PFSK-1 (cell line): ENCODE measurements at regions not wholly inside any gene's neighbourhood (a gene's known extent, or its start where the extent isn't known, plus 50 kb on each side); places are given as distances from the start of the nearest gene placed in this dataset.

Experiments used
- FOXP2 ChIP-seq: optimal IDR thresholded peaks from 2 replicates; pipeline ENCODE3; 2011; ENCODE audit warnings: borderline replicate concordance, control low read depth, inconsistent platforms; ENCODE audit not compliant: insufficient read depth; ENCODE audit errors: extremely low read length, extremely low read depth
- POLR2AphosphoS5 ChIP-seq: IDR thresholded peaks from 2 replicates; pipeline ENCODE4 v1.6.1; 2012; ENCODE audit warnings: low read depth, mild to moderate bottlenecking, control low read depth, low read length, moderate library complexity
- REST ChIP-seq, 2 experiments: IDR thresholded peaks; 2 replicates each; pipeline versions ENCODE4 v1.6.1 to v1.8.0; 2011 to 2012; ENCODE audit warnings: low read depth in 2 of 2, low read length in 2 of 2, control low read depth in 1 of 2, inconsistent platforms in 1 of 2, mild to moderate bottlenecking in 1 of 2, moderate library complexity in 1 of 2; ENCODE audit not compliant: insufficient read depth in 1 of 2
- TAF1 ChIP-seq: IDR thresholded peaks from 2 replicates; pipeline ENCODE4 v1.6.1; 2012; ENCODE audit warnings: low read length, control low read depth, borderline replicate concordance; ENCODE audit not compliant: insufficient read depth

- TF ChIP-seq TAF1 (no peak), FOXP2 (no peak), POLR2AphosphoS5 (no peak), REST (IDR thresholded peaks at IDR 0.05; ENCODE audit: insufficient read depth in 1 of 2, low read depth in 2 of 2, low read length in 2 of 2) (no peak)
These were observed 126.5 kb downstream of the UTRN start for GRCh38 chr6:144411531-144412165.
